Right lobe of liver (tissue), 6 donors: ENCODE measurements at regions not wholly inside any gene's neighbourhood (a gene's known extent, or its start where the extent isn't known, plus 50 kb on each side); places are given as distances from the start of the nearest gene placed in this dataset.

Experiments used
- ATAC-seq, 4 donors: fragments of 200-7000 bp; cut with Tn5 transposase; one replicate each; pipeline ENCODE4 v1.9.1; 2020; ENCODE audit warnings: mild to moderate bottlenecking in 4 of 4, moderate library complexity in 4 of 4
- DNase-seq, 3 donors: peaks; one replicate each; pipeline ENCODE4 v3.0.0-alpha.2; 2020
- H3K27ac ChIP-seq, 3 donors: fragments of 200-600 bp; one replicate each; pipeline ENCODE4 v1.8.0; 2022
- H3K27me3 ChIP-seq, 2 donors: fragments of 200-600 bp; one replicate each; pipeline ENCODE4 v1.8.0; 2022
- H3K36me3 ChIP-seq, 4 donors: fragments of 200-600 bp; sonication (generic) in 1 of 4; one replicate each; pipeline versions ENCODE4 v1.5.1 to v1.8.0; 2017 to 2022; ENCODE audit warnings: control low read depth in 1 of 4
- H3K4me1 ChIP-seq, 4 donors: fragments of 200-600 bp; sonication (generic) in 1 of 4; one replicate each; pipeline versions ENCODE4 v1.5.1 to v1.8.0; 2017 to 2022; ENCODE audit warnings: control low read depth in 1 of 4
- H3K4me3 ChIP-seq, 3 donors: fragments of 200-600 bp; one replicate each; pipeline ENCODE4 v1.8.0; 2022
- H3K9me3 ChIP-seq, 4 donors: fragments of 200-600 bp; sonication (generic) in 1 of 4; one replicate each; pipeline versions ENCODE4 v1.5.1 to v1.8.0; 2017 to 2022; ENCODE audit warnings: control low read depth in 1 of 4
- CTCF ChIP-seq, 4 donors: fragments of 200-600 bp in 3 of 4; fragments of 450-650 bp in 1 of 4; IDR thresholded peaks; one replicate each; pipeline versions ENCODE4 v1.5.1 to v1.8.0; 2016 to 2022; ENCODE audit warnings: antibody characterized with exemption in 4 of 4, mild to moderate bottlenecking in 2 of 4
- POLR2A ChIP-seq: fragments of 450-650 bp; IDR thresholded peaks from one replicate; pipeline ENCODE4 v1.6.1; 2017; ENCODE audit warnings: antibody characterized with exemption, mild to moderate bottlenecking
- WGBS: methylation state at CpG from one replicate; pipeline ENCODE4 v1.1.6; 2018; ENCODE audit warnings: low coverage, low lambda C conversion rate; ENCODE audit not compliant: insufficient coverage; ENCODE audit errors: missing lambda C conversion rate; 5-methylcytosine and 5-hydroxymethylcytosine counted together
- intact Hi-C, 2 donors: fragments of 100-400 bp; cut with DNase I; formaldehyde crosslinking; loops; one replicate each; pipeline versions ENCODE4 v1.11.2 to v1.14.1; 2022
- donor health status: DM: no; HTN: yes; CAD: no.
- donor health status: DM: no; HTN: no; CAD: no.
- donor health status: DM: no; HTN: no; CAD: no.
- donor health status: DM: no; HTN: yes; CAD: no.
- donor health status: DM: no; HTN: yes; CAD: no.

- peak; percentile 58 to 84 (median 80) for DNase-seq
- Histone ChIP-seq H3K36me3 (no peaks in the 10 kb centered on the region), H3K4me1 (peaks cover 0 to 4% (median 1%) of the 10 kb centered on the region in 4 donors), H3K27me3 (no peaks in the 10 kb centered on the region), H3K9me3 (no peaks in the 10 kb centered on the region), H3K4me3 (no peak overlapping the region), H3K27ac (no peak overlapping the region)
- peak; percentile 91 to 95 (median 91) for ATAC-seq
- TF ChIP-seq CTCF (IDR thresholded peaks at IDR 0.05) (no peak), POLR2A (no peak)
- intact Hi-C loops = no loop called here
- 38% methylated on average over 21 of the region's 32 CpGs for WGBS
Observed at GRCh38 chr2:241926541-241927311, 57.2 kb downstream of the RTP5 start.

GRCh38 chr2:241929551-241930490, 60.3 kb downstream of the RTP5 start:
- TF ChIP-seq POLR2A = no peak
- TF ChIP-seq CTCF (IDR thresholded peaks at IDR 0.05) = no peak
- no peaks in the 10 kb centered on the region for H3K36me3 ChIP-seq
- no peak for ATAC-seq
- H3K9me3 ChIP-seq = no peaks in the 10 kb centered on the region
- peaks cover 0 to 4% (median 1%) of the 10 kb centered on the region in 4 donors for H3K4me1 ChIP-seq
- WGBS = 94% methylated on average over 14 of the region's 22 CpGs
- no peak overlapping the region for H3K4me3 ChIP-seq
- no peak overlapping the region for H3K27ac ChIP-seq
- no peaks in the 10 kb centered on the region for H3K27me3 ChIP-seq
- DNase-seq = peak in 1 of 3 donors; percentile 37
- intact Hi-C loops = no loop called here

GRCh38 chr2:241931084-241931975, 61.8 kb downstream of the RTP5 start:
- H3K9me3 ChIP-seq = no peaks in the 10 kb centered on the region
- no peaks in the 10 kb centered on the region for H3K36me3 ChIP-seq
- no peaks in the 10 kb centered on the region for H3K27me3 ChIP-seq
- intact Hi-C loops = no loop called here
- no peak overlapping the region for H3K27ac ChIP-seq
- no peak for ATAC-seq
- TF ChIP-seq POLR2A = no peak
- no peak for TF ChIP-seq CTCF (IDR thresholded peaks at IDR 0.05)
- no peak overlapping the region for H3K4me3 ChIP-seq
- 89% methylated on average over 2 of the region's 30 CpGs for WGBS
- peaks cover 0 to 4% (median 1%) of the 10 kb centered on the region in 4 donors for H3K4me1 ChIP-seq
- peak in 1 of 3 donors; percentile 40 for DNase-seq
